Ishikawa (cell line): ENCODE measurements at regions not wholly inside any gene's neighbourhood (a gene's known extent, or its start where the extent isn't known, plus 50 kb on each side); places are given as distances from the start of the nearest gene placed in this dataset.

Experiments
- CEBPB ChIP-seq: IDR thresholded peaks from 2 replicates; pipeline ENCODE4 v1.6.1; 2012
- CREB1 ChIP-seq: IDR thresholded peaks from 2 replicates; pipeline ENCODE4 v1.6.1; 2012; ENCODE audit warnings: low read depth
- EGR1 ChIP-seq: IDR thresholded peaks from 2 replicates; pipeline ENCODE4 v1.6.1; 2012
- EP300 ChIP-seq: IDR thresholded peaks from 2 replicates; pipeline ENCODE4 v1.6.1; 2012; ENCODE audit warnings: borderline replicate concordance
- FOXM1 ChIP-seq: IDR thresholded peaks from 2 replicates; pipeline ENCODE4 v1.6.1; 2012; ENCODE audit warnings: low read depth, borderline replicate concordance
- NFIC ChIP-seq: IDR thresholded peaks from 2 replicates; pipeline ENCODE4 v1.6.1; 2012
- RAD21 ChIP-seq: IDR thresholded peaks from 2 replicates; pipeline ENCODE4 v1.6.1; 2012; ENCODE audit warnings: low read depth
- TAF1 ChIP-seq: IDR thresholded peaks from 2 replicates; pipeline ENCODE4 v1.6.1; 2012; ENCODE audit warnings: low read depth, mild to moderate bottlenecking
- TCF12 ChIP-seq: IDR thresholded peaks from 2 replicates; pipeline ENCODE4 v1.6.1; 2012; ENCODE audit warnings: low read depth
- TEAD4 ChIP-seq: IDR thresholded peaks from 2 replicates; pipeline ENCODE4 v1.6.1; 2012
- YY1 ChIP-seq: IDR thresholded peaks from 2 replicates; pipeline ENCODE4 v1.6.1; 2012; ENCODE audit warnings: low read depth
- ZBTB7A ChIP-seq: IDR thresholded peaks from 2 replicates; pipeline ENCODE4 v1.6.1; 2012; ENCODE audit warnings: low read depth
- TF ChIP-seq, protein P1 (sequence below): IDR thresholded peaks from 2 replicates; pipeline ENCODE4 v1.6.1; 2012; ENCODE audit warnings: low read depth, mild to moderate bottlenecking
- TF ChIP-seq, protein P2 (sequence below): IDR thresholded peaks from 2 replicates; pipeline ENCODE4 v1.6.1; 2012
- TF ChIP-seq, protein P3 (sequence below): IDR thresholded peaks from 2 replicates; pipeline ENCODE4 v1.6.1; 2012

DNA sequence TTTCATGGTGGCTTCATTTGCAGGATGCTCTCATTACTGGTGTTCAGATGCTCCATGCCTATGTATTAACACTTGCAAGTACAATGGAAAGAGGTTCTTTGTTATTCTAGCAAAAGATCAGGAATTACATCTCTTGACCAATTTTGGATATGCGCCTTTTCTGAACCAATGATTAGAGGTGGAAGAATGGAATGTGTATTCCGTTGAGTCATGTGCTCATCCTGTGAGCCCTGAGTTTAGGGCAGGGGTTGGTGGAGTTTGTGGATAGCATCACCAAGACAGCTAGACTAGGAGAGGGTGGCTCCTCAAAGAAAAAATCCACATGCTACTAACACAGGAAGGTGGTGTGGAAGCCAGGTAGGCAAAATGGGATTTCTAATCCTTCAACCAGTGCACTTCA, 80.7 kb upstream of the SLC25A26 start:
- TF ChIP-seq TEAD4 (no peak), CREB1 (no peak), FOXM1 (no peak), YY1 (no peak), EP300 (no peak), NFIC (no peak), RAD21 (no peak), TCF12 (no peak), TAF1 (no peak), ZBTB7A (no peak), CEBPB (no peak), EGR1 (no peak)
- TF ChIP-seq, protein P1, sequence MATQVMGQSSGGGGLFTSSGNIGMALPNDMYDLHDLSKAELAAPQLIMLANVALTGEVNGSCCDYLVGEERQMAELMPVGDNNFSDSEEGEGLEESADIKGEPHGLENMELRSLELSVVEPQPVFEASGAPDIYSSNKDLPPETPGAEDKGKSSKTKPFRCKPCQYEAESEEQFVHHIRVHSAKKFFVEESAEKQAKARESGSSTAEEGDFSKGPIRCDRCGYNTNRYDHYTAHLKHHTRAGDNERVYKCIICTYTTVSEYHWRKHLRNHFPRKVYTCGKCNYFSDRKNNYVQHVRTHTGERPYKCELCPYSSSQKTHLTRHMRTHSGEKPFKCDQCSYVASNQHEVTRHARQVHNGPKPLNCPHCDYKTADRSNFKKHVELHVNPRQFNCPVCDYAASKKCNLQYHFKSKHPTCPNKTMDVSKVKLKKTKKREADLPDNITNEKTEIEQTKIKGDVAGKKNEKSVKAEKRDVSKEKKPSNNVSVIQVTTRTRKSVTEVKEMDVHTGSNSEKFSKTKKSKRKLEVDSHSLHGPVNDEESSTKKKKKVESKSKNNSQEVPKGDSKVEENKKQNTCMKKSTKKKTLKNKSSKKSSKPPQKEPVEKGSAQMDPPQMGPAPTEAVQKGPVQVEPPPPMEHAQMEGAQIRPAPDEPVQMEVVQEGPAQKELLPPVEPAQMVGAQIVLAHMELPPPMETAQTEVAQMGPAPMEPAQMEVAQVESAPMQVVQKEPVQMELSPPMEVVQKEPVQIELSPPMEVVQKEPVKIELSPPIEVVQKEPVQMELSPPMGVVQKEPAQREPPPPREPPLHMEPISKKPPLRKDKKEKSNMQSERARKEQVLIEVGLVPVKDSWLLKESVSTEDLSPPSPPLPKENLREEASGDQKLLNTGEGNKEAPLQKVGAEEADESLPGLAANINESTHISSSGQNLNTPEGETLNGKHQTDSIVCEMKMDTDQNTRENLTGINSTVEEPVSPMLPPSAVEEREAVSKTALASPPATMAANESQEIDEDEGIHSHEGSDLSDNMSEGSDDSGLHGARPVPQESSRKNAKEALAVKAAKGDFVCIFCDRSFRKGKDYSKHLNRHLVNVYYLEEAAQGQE, result no peak
- TF ChIP-seq, protein P2, sequence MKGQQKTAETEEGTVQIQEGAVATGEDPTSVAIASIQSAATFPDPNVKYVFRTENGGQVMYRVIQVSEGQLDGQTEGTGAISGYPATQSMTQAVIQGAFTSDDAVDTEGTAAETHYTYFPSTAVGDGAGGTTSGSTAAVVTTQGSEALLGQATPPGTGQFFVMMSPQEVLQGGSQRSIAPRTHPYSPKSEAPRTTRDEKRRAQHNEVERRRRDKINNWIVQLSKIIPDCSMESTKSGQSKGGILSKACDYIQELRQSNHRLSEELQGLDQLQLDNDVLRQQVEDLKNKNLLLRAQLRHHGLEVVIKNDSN, result no peak
- TF ChIP-seq, protein P3, sequence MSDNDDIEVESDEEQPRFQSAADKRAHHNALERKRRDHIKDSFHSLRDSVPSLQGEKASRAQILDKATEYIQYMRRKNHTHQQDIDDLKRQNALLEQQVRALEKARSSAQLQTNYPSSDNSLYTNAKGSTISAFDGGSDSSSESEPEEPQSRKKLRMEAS, result no peak

DNA sequence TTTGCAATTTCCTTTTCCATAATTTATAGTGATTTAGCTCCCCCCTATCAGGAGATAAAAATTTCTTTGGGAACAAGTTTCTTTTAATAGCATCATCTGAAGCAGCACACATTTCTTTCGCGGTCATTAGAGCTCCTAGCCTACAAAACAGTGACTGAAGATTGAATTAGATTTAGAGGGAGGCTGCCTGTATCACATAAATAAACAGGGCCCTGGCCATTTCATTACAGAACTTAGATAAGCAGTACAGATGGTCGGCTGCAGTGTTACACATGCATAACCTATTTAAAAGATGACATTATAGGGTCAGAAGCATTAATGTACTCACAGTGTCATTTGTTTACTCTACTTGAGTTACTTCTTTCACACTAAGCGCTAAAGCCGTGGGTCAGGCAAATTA, 81.4 kb upstream of the SLC25A26 start:
- TF ChIP-seq, protein P1, result no peak
- TF ChIP-seq FOXM1 (no peak), EP300 (no peak), RAD21 (no peak), ZBTB7A (no peak), CEBPB (no peak), TEAD4 (no peak), CREB1 (no peak), EGR1 (no peak), TCF12 (no peak), NFIC (no peak), YY1 (no peak), TAF1 (no peak)
- TF ChIP-seq, protein P3, result no peak
- TF ChIP-seq, protein P2, result no peak

DNA sequence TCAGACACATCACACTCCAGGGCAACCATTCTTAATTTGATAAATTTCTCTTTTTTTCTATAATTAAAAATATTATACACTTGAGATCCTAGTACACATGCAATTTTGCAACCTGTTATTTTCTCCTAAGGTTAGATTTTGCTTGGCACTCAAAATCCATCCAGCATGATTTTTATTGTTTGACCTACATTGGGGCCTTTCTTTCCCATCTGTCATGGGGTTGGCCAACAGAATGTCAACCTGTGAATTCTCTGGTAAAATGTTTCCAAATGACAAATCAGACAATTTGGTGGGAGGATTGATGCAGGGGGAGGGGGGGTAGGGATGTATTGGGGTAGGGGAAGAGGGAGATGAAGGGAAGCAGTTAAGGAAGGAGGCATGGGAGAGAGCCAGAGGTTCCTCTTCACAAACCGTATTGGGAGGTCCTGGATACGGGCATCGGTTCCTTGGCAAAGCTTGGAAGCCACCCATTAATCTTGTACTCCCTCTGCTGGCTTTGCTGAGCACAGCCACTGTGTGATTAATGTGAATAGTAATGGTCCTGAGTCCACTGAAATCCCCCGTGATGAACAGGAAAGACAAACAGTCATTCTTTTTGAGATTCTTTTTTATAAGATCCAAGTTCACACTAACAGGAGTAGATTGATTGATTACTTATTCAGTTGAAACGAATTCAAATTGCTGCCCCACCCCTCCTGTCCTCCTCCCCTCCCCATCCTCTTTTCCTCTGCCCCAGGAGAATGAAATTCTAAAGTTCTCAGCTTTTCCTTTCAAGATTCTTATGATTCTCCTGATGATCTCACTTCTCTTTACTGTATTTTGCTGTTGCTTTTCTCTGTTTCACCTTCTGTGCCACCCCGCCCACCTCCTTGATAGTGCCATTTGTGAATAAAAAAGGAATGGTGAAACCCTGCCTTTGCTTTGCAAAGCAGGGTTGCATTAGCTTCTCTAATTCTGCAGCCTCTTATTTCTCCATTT, 82.2 kb upstream of the SLC25A26 start:
- TF ChIP-seq TCF12, result no peak
- TF ChIP-seq YY1, result no peak
- peak; percentile 98 for TF ChIP-seq RAD21
- TF ChIP-seq ZBTB7A, result no peak
- TF ChIP-seq EGR1, result no peak
- no peak for TF ChIP-seq TEAD4
- TF ChIP-seq EP300, result no peak

DNA sequence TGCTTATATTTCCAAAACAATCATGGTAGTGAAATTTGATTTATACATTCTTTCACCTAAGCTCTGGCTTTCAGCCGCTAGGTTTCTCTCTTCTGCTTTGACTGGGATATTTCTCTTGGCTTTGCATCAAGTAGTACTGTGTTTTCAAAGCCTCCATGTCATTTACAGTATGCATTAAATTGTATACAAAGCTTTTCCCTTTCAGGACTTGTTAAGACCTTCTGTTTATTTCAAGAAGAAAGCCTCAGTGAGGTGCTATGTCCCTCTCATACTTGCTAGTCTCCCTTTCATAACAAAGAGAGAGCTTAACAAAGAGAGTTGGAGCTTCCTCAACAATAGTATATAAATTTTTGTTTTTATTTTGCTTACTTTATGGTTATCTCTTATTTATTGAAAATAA, 84.2 kb upstream of the SLC25A26 start:
- TF ChIP-seq TCF12 (no peak), TEAD4 (no peak), YY1 (no peak), TAF1 (no peak), CREB1 (no peak), FOXM1 (no peak)
- TF ChIP-seq, protein P2, result no peak
- TF ChIP-seq, protein P1, result no peak
